WTC11 (cell line): ENCODE measurements at regions not wholly inside any gene's neighbourhood (a gene's known extent, or its start where the extent isn't known, plus 50 kb on each side); places are given as distances from the start of the nearest gene placed in this dataset.

Experiments
- ATAC-seq: fragments of 200-7000 bp; cut with Tn5 transposase; 2 replicates; pipeline ENCODE4 v1.10.0; 2021; ENCODE audit warnings: mild to moderate bottlenecking, moderate library complexity
- CTCF ChIA-PET: fragments of 300-600 bp; sonication (Branson Sonifier 250); formaldehyde crosslinking; loops from one replicate; lab custom pipeline; 2021; ENCODE audit warnings: antibody characterized with exemption; lab: Charles Lee
- POLR2A ChIA-PET: fragments of 350-600 bp; sonication (Branson Sonifier 250); formaldehyde crosslinking; loops from one replicate; lab custom pipeline; 2021; ENCODE audit warnings: antibody characterized with exemption; lab: Charles Lee
- DNase-seq: peaks from one replicate; pipeline ENCODE4 v3.0.0; 2021; ENCODE audit warnings: low spot score
- H3K27ac Mint-ChIP-seq: 2 replicates; pipeline ENCODE4 v1.8.0; 2021; ENCODE audit warnings: mixed read lengths
- H3K27me3 Mint-ChIP-seq: 2 replicates; pipeline ENCODE4 v1.8.0; 2021; ENCODE audit warnings: low read depth, mild to moderate bottlenecking, moderate library complexity, mixed read lengths
- H3K36me3 Mint-ChIP-seq: 2 replicates; pipeline ENCODE4 v1.8.0; 2021; ENCODE audit warnings: mixed read lengths
- H3K4me1 Mint-ChIP-seq: 2 replicates; pipeline ENCODE4 v1.8.0; 2022; ENCODE audit warnings: mixed read lengths
- H3K4me3 Mint-ChIP-seq: 2 replicates; pipeline ENCODE4 v1.8.0; 2021; ENCODE audit warnings: mild to moderate bottlenecking, moderate library complexity, mixed read lengths
- H3K9me3 Mint-ChIP-seq: 2 replicates; pipeline ENCODE4 v1.8.0; 2021; ENCODE audit warnings: mixed read lengths
- ARID4B ChIP-seq: sonication (generic); formaldehyde crosslinking; IDR thresholded peaks from 2 replicates; pipeline ENCODE4 v1.8.0; 2023; ENCODE audit warnings: missing genetic modification reagents, mild to moderate bottlenecking, borderline replicate concordance
- CBFB ChIP-seq: sonication (generic); formaldehyde crosslinking; IDR thresholded peaks from 2 replicates; pipeline ENCODE4 v1.8.1; 2022; ENCODE audit warnings: mild to moderate bottlenecking, low read depth, missing genetic modification reagents
- E2F5 ChIP-seq: sonication (generic); formaldehyde crosslinking; IDR thresholded peaks from 2 replicates; pipeline ENCODE4 v1.8.1; 2022; ENCODE audit warnings: mild to moderate bottlenecking, moderate library complexity, missing genetic modification reagents
- ETV6 ChIP-seq: sonication (generic); formaldehyde crosslinking; IDR thresholded peaks from 2 replicates; pipeline ENCODE4 v1.8.1; 2022; ENCODE audit warnings: mild to moderate bottlenecking, missing genetic modification reagents
- GTF2I ChIP-seq: fragments of 250-450 bp; sonication (Bioruptor Pico); conservative IDR thresholded peaks from 2 replicates; pipeline ENCODE4 v1.4.0; 2021; ENCODE audit warnings: mild to moderate bottlenecking
- HMGA2 ChIP-seq: fragments of 250-450 bp; sonication (Bioruptor Pico); IDR thresholded peaks from 2 replicates; pipeline ENCODE4 v1.4.0; 2021; ENCODE audit warnings: mild to moderate bottlenecking, moderate library complexity
- NFYB ChIP-seq: sonication (generic); formaldehyde crosslinking; conservative IDR thresholded peaks from 2 replicates; pipeline ENCODE4 v1.8.0; 2022; ENCODE audit warnings: low read depth, missing genetic modification reagents
- NR3C1 ChIP-seq: sonication (generic); formaldehyde crosslinking; conservative IDR thresholded peaks from 2 replicates; pipeline ENCODE4 v1.8.1; 2023; ENCODE audit warnings: low read depth, mild to moderate bottlenecking, missing genetic modification reagents
- PREB ChIP-seq: sonication (generic); formaldehyde crosslinking; IDR thresholded peaks from 2 replicates; pipeline ENCODE4 v1.8.1; 2022; ENCODE audit warnings: mild to moderate bottlenecking, missing genetic modification reagents, moderate library complexity, borderline replicate concordance
- SMAD4 ChIP-seq: sonication (generic); formaldehyde crosslinking; IDR thresholded peaks from 2 replicates; pipeline ENCODE4 v1.8.0; 2022; ENCODE audit warnings: mild to moderate bottlenecking, missing genetic modification reagents
- SOX15 ChIP-seq: fragments of 250-450 bp; sonication (Bioruptor Pico); IDR thresholded peaks from 2 replicates; pipeline ENCODE4 v1.9.0; 2021; ENCODE audit warnings: mild to moderate bottlenecking
- USF1 ChIP-seq: sonication (generic); formaldehyde crosslinking; IDR thresholded peaks from 2 replicates; pipeline ENCODE4 v1.8.0; 2022; ENCODE audit warnings: mild to moderate bottlenecking, missing genetic modification reagents
- ZBTB43 ChIP-seq: sonication (generic); formaldehyde crosslinking; IDR thresholded peaks from 2 replicates; pipeline ENCODE4 v1.8.1; 2023; ENCODE audit warnings: mild to moderate bottlenecking, missing genetic modification reagents
- ZNF317 ChIP-seq: sonication (generic); formaldehyde crosslinking; IDR thresholded peaks from 2 replicates; pipeline ENCODE4 v1.8.1; 2023; ENCODE audit warnings: low read depth, mild to moderate bottlenecking, moderate library complexity, missing genetic modification reagents, borderline replicate concordance
- ZNF396 ChIP-seq: fragments of 250-450 bp; sonication (Bioruptor Pico); IDR thresholded peaks from 2 replicates; pipeline ENCODE4 v1.8.0; 2021; ENCODE audit warnings: mild to moderate bottlenecking, moderate library complexity, borderline replicate concordance
- ZNF423 ChIP-seq: fragments of 250-450 bp; sonication (Bioruptor Pico); IDR thresholded peaks from 2 replicates; pipeline ENCODE4 v2.1.2; 2022; ENCODE audit warnings: mild to moderate bottlenecking, moderate library complexity
- ZSCAN18 ChIP-seq: fragments of 250-450 bp; sonication (Bioruptor Pico); IDR thresholded peaks from 2 replicates; pipeline ENCODE4 v2.1.2; 2022; ENCODE audit warnings: mild to moderate bottlenecking, moderate library complexity
- TF ChIP-seq, protein P1 (sequence below): sonication (generic); formaldehyde crosslinking; IDR thresholded peaks from 2 replicates; pipeline ENCODE4 v1.8.0; 2022; ENCODE audit warnings: mild to moderate bottlenecking, missing genetic modification reagents
- TF ChIP-seq, protein P2 (sequence below): sonication (generic); formaldehyde crosslinking; IDR thresholded peaks from 2 replicates; pipeline ENCODE4 v1.8.0; 2022; ENCODE audit warnings: mild to moderate bottlenecking, missing genetic modification reagents
- TF ChIP-seq, protein P3 (sequence below): sonication (generic); formaldehyde crosslinking; IDR thresholded peaks from 2 replicates; pipeline ENCODE4 v1.8.0; 2023; ENCODE audit warnings: mild to moderate bottlenecking, missing genetic modification reagents

- no peak for TF ChIP-seq ARID4B (CRISPR knock-in tag)
- TF ChIP-seq ZNF423 (CRISPR knock-in tag), result no peak
- no peak for TF ChIP-seq ZBTB43 (CRISPR knock-in tag)
- TF ChIP-seq, protein P1, sequence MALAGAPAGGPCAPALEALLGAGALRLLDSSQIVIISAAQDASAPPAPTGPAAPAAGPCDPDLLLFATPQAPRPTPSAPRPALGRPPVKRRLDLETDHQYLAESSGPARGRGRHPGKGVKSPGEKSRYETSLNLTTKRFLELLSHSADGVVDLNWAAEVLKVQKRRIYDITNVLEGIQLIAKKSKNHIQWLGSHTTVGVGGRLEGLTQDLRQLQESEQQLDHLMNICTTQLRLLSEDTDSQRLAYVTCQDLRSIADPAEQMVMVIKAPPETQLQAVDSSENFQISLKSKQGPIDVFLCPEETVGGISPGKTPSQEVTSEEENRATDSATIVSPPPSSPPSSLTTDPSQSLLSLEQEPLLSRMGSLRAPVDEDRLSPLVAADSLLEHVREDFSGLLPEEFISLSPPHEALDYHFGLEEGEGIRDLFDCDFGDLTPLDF (CRISPR knock-in tag), result no peak
- TF ChIP-seq, protein P2, sequence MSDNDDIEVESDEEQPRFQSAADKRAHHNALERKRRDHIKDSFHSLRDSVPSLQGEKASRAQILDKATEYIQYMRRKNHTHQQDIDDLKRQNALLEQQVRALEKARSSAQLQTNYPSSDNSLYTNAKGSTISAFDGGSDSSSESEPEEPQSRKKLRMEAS, result no peak
- TF ChIP-seq NFYB (CRISPR knock-in tag), result no peak
- no peak for TF ChIP-seq ETV6 (CRISPR knock-in tag)
- TF ChIP-seq E2F5 (CRISPR knock-in tag), result no peak
- no peak for TF ChIP-seq HMGA2
- TF ChIP-seq SOX15 (CRISPR knock-in tag), result no peak
These were observed 535.7 kb upstream of the CHAC2 start (continued) for GRCh38 chr2:53231908-53232307.

DNA sequence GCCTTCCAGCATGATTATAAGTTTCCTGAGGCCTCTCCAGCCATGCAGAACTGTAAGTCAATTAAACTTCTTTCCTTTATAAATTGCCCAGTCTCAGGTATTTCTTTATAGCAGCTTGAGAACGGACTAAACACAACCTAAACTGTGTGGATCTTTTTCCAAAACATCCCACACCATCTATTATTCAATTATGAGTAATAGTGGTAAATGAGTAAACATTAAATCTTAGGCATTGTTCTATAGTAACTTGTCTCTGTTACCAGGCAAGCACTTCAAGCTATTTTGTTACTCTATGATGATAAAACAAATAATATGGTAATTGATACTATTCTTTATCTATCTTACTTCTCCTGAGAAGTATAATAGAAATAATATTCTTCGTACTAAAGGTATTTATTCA is 536.9 kb upstream of the CHAC2 start:
- POLR2A ChIA-PET, result no interaction called here
- no peaks in the 10 kb centered on the region for H3K36me3 Mint-ChIP-seq
- DNase-seq, result no peak
- no peak overlapping the region for H3K4me3 Mint-ChIP-seq
- H3K27ac Mint-ChIP-seq, result no peak overlapping the region
- CTCF ChIA-PET, result no interaction called here
- H3K27me3 Mint-ChIP-seq, result no peaks in the 10 kb centered on the region
- ATAC-seq, result no peak
- H3K9me3 Mint-ChIP-seq, result no peaks in the 10 kb centered on the region
- H3K4me1 Mint-ChIP-seq, result peaks cover 46% of the 10 kb centered on the region
- TF ChIP-seq ZSCAN18 (CRISPR knock-in tag) (no peak), NFYB (CRISPR knock-in tag) (no peak), ZNF317 (no peak), NR3C1 (CRISPR knock-in tag) (no peak), CBFB (CRISPR knock-in tag) (no peak), ZNF396 (no peak), GTF2I (CRISPR knock-in tag) (no peak), PREB (no peak), SMAD4 (CRISPR knock-in tag) (no peak), USF1 (no peak)
- TF ChIP-seq, protein P3, sequence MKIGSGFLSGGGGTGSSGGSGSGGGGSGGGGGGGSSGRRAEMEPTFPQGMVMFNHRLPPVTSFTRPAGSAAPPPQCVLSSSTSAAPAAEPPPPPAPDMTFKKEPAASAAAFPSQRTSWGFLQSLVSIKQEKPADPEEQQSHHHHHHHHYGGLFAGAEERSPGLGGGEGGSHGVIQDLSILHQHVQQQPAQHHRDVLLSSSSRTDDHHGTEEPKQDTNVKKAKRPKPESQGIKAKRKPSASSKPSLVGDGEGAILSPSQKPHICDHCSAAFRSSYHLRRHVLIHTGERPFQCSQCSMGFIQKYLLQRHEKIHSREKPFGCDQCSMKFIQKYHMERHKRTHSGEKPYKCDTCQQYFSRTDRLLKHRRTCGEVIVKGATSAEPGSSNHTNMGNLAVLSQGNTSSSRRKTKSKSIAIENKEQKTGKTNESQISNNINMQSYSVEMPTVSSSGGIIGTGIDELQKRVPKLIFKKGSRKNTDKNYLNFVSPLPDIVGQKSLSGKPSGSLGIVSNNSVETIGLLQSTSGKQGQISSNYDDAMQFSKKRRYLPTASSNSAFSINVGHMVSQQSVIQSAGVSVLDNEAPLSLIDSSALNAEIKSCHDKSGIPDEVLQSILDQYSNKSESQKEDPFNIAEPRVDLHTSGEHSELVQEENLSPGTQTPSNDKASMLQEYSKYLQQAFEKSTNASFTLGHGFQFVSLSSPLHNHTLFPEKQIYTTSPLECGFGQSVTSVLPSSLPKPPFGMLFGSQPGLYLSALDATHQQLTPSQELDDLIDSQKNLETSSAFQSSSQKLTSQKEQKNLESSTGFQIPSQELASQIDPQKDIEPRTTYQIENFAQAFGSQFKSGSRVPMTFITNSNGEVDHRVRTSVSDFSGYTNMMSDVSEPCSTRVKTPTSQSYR, result no peak
